ENCODE measurements at regions not wholly inside any gene's neighbourhood (a gene's known extent, or its start where the extent isn't known, plus 50 kb on each side); places are given as distances from the start of the nearest gene placed in this dataset.

DNA sequence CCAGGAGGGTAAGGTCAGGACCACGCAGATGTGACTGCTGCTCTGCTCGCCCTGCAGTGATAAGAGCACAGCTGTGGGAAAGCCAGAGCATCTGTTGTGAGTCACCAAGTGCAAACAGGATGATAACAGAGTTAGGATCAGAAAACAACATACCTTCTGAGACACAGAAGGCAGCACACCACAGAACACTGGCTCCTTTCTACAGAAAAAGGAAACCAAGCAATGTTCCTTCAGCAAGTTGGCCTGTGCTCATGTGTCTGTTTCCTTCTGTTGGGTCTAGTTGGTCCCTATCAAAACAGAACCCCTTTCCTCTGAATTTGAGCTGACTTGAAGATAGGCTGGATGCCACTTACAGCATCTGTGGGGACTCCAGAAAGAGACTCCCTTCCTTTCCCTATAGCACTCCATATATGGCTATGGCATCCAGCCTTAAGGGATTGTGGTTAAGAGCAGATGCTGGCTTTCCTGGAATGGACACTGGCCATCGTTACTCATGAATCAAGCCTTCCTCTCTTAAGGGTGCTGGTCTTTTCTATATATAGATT lies 440.7 kb upstream of the THBS1 start:
- ATAC-seq (ENCODE audit: low FRiP score in 2 of 2) (peak in 1 of 2 donors; percentile 72), DNase-seq (no peak)
- Histone ChIP-seq H3K4me1 (no peaks in the 10 kb centered on the region), H3K36me3 (no peaks in the 10 kb centered on the region), H3K4me3 (no peak overlapping the region), H3K27me3 (no peaks in the 10 kb centered on the region), H3K27ac (no peak overlapping the region), H3K9me3 (no peaks in the 10 kb centered on the region)
- TF ChIP-seq POLR2A (IDR thresholded peaks at IDR 0.05) (no peak), EP300 (IDR thresholded peaks at IDR 0.05) (no peak), CTCF (IDR thresholded peaks at IDR 0.05) (no peak), POLR2AphosphoS5 (IDR thresholded peaks at IDR 0.05) (no peak)
- 60 to 61% methylated on average over 3 of the region's 3 CpGs for WGBS, 2 donors

- Histone ChIP-seq H3K9me3 (no peaks in the 10 kb centered on the region), H3K4me3 (no peak overlapping the region), H3K36me3 (no peaks in the 10 kb centered on the region), H3K27ac (no peak overlapping the region), H3K27me3 (no peaks in the 10 kb centered on the region), H3K4me1 (no peaks in the 10 kb centered on the region)
- no peak for DNase-seq
- ATAC-seq (ENCODE audit: low FRiP score in 2 of 2) = no peak
- no peak for TF ChIP-seq CTCF (IDR thresholded peaks at IDR 0.05)
- no peak for TF ChIP-seq POLR2A (IDR thresholded peaks at IDR 0.05)
- no peak for TF ChIP-seq EP300 (IDR thresholded peaks at IDR 0.05)
- no peak for TF ChIP-seq POLR2AphosphoS5 (IDR thresholded peaks at IDR 0.05)
These were observed 438.4 kb upstream of the THBS1 start for GRCh38 chr15:39142500-39142899.

DNA sequence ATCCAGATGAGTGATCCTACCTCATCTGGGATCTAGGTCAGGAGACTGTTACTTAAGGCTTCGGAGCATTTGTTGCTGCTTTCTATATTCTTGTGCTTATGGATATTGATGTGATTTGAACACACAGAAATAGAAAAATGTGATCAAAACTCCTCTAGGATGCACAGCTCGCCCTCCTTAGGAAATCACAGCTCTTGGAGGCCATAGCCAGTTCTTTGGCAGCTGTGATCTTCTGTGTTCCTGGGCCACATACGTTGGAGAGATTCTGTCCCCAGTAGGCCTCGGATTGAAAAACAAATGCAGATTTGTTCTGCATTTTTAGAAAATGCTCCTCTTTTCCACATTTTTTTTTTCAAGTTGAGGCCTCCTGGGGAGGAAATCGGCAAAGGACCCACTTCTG lies 437.4 kb upstream of the THBS1 start:
- H3K36me3 ChIP-seq = no peaks in the 10 kb centered on the region
- no peak for DNase-seq
- H3K4me3 ChIP-seq = no peak overlapping the region
- ATAC-seq (ENCODE audit: low FRiP score in 2 of 2) = no peak
- H3K4me1 ChIP-seq = no peaks in the 10 kb centered on the region
- no peaks in the 10 kb centered on the region for H3K27me3 ChIP-seq
- TF ChIP-seq POLR2AphosphoS5 (IDR thresholded peaks at IDR 0.05) (no peak), CTCF (IDR thresholded peaks at IDR 0.05) (no peak), EP300 (IDR thresholded peaks at IDR 0.05) (no peak), POLR2A (IDR thresholded peaks at IDR 0.05) (no peak)
- H3K9me3 ChIP-seq = no peaks in the 10 kb centered on the region
- 94 to 96% methylated on average over 5 of the region's 5 CpGs for WGBS, 2 donors
- H3K27ac ChIP-seq = no peak overlapping the region

GRCh38 chr15:39144051-39144450 lies 436.8 kb upstream of the THBS1 start:
- Histone ChIP-seq H3K4me3 (no peak overlapping the region), H3K27ac (no peak overlapping the region), H3K4me1 (no peaks in the 10 kb centered on the region), H3K27me3 (no peaks in the 10 kb centered on the region), H3K9me3 (no peaks in the 10 kb centered on the region), H3K36me3 (no peaks in the 10 kb centered on the region)
- TF ChIP-seq EP300 (IDR thresholded peaks at IDR 0.05) (no peak), POLR2AphosphoS5 (IDR thresholded peaks at IDR 0.05) (no peak), POLR2A (IDR thresholded peaks at IDR 0.05) (no peak), CTCF (IDR thresholded peaks at IDR 0.05) (no peak)
- 70 to 97% methylated on average over 2 of the region's 2 CpGs for WGBS, 2 donors
- no peak for ATAC-seq (ENCODE audit: low FRiP score in 2 of 2)
- no peak for DNase-seq
